GDM1 (cell line): ENCODE measurements at regions not wholly inside any gene's neighbourhood (a gene's known extent, or its start where the extent isn't known, plus 50 kb on each side); places are given as distances from the start of the nearest gene placed in this dataset.

Source experiments
- DNase-seq: peaks from one replicate; lab custom pipeline; 2025; lab: John Stamatoyannopoulos, UW

DNA sequence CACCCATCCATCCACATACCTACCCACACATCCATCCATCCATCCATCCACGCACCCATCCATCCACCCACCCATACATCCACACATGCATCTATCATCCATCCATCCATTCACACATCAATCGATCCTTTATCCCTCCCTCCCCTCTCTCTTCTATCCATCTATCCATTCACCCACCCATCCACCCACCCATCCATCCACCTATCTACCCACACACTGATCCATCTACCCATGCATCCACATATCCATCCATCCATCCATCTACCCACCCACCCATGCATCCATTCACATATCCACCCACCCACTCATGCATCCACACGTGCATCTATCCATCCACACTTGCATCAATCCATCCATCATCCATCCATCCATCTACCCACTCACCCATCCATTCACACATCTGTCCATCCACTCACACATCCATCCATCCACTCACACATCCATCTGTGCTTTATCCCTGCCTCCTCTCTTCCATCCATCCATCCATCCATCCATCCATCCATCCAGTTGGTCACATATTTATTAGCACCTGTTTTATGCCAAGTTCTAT lies 366.1 kb downstream of the CTTN start:
- DNase-seq, result no peak

GRCh38 chr11:70766901-70767300 lies 368.6 kb downstream of the CTTN start:
- DNase-seq, result no peak

- DNase-seq, result no peak
These were observed 370.2 kb downstream of the CTTN start for GRCh38 chr11:70768346-70769095.

DNA sequence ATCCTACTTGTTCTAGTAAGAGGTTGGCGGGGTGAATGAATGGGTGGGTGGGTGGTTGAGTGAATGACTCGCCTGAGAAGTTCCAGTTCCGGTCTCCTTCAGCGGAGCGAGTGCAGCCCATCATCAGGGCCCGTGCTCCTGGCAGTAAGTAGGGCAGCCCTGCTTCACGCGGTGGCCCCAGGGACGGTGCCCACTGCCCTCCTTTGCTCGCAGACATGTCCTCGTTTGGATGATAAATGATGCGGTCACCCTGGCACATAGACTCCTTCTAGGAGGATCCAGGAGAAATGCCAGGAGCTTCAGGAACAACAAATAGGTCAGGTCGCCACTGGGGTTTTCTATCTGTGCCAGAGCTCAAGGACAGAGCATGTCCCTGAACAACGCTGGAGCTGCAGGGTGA lies 370.8 kb downstream of the CTTN start:
- no peak for DNase-seq

DNA sequence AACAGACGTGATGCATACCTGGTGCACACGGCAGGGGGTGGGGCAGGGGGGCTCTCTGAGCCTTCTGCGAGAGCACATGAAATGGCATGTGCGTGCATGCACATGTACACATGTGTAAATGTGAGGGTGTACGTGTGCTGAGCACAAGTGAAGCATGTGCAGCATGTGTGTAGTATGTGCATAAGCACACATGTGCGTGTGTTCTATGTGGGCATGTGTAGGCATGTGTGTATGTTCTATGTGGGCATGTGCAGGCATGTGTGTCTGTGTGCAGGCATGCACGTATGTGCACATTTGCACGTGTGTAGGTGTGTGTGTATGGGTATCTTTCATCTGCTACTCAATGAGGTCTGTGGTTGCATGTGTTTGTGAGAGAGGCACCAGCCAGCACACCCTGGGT lies 371.2 kb downstream of the CTTN start:
- DNase-seq, result no peak

- no peak for DNase-seq
These were observed 373.0 kb downstream of the CTTN start for GRCh38 chr11:70771099-70771885.

- DNase-seq, result no peak
These were observed 374.6 kb downstream of the CTTN start for GRCh38 chr11:70772950-70773349.

GRCh38 chr11:70775386-70776075 lies 377.2 kb downstream of the CTTN start:
- no peak for DNase-seq

DNA sequence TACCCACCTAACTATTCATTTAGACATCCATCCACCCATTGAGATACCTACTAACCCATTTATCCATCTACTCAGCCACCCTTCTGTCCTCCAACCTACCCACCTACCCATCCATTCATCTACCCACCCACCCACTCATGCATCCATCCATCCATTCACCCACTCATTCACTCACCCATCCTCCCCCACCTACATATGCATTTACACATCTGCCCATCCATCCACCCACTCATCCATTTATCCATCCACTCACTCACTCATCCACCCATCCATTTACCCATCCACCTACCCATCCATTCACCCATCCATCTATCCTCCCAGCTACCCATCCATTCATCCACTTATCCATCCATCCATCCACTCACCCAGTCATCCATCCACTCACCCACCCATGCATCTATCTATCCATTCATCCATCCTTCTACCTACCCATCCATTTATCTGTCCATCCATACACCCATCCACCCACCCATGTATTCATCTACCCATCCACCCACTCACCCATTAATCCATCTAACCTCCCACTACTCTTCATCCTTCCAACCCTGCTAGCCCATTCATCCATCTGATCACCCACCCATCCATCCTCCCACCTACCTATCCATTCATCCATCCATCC lies 378.7 kb downstream of the CTTN start:
- no peak for DNase-seq

DNA sequence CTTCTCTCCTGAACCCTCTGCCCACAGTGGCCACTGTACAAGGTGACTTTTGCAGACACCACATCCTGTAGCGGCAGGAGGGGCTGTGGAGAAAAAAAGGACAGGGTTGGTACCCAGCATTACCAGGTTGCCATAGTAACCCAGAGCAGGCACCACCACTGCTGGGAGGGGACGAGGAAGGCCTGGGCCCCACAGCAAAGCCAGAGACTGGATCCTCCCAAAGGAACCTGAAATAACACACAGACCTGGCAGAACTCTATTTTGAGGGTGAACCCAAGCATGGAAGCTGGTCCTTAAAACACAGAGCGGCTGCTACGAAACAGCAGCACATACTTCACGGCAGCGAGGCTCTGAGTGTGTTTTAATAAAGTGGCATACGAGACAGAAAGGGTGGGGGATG lies 380.6 kb downstream of the CTTN start:
- DNase-seq, result no peak

DNA sequence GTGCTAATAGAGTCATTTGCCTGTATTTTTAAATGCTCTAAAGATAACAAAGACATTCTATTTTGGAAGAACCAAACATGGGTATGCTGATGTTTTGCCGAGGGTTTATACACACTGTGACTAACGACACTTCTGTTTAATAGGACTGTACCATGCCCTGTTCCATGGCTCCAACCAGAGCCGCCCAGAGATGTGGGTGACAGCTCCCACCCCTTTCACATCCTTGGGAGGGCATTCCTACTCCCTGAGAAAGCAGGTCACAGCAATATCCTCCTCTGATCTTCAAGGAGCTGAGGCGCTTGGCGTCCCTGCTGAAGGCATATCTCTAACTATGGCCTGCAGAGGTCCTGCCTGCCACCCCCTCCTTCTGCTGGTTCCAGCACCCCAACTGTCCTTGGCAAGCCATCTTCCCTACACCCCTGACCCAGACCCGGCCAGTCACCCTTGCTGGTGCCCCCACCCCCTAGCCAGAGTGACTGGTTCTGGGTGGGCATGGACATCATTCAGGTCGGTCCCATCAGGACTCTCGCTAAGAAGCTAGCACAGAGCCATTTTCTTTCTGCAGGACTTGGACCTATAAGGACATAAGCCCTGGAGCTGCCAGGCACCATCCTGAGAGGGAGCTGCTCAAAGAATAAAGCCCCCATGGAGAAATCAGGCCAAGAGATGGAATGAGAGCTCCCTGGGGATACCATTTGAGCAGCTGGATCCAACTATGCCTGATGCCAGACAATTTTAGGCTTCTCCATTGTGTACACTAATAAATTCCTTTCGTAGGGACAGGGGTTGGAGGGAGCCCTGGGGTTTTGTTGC lies 381.3 kb downstream of the CTTN start:
- no peak for DNase-seq

DNA sequence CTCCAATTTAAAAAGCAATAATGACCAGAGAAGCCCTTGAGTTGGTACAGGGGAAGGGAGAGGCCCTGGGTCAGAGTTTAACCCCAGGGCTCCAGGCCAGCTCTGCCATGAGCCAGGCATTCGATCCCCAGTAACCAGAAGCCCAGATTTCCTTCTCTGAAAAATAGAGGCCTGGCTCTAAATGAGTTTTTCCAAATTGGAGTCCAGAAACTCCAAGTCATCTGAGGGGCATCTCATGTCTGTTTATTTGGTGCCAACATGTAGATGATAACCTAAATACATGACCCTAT lies 381.9 kb downstream of the CTTN start:
- DNase-seq, result no peak

DNA sequence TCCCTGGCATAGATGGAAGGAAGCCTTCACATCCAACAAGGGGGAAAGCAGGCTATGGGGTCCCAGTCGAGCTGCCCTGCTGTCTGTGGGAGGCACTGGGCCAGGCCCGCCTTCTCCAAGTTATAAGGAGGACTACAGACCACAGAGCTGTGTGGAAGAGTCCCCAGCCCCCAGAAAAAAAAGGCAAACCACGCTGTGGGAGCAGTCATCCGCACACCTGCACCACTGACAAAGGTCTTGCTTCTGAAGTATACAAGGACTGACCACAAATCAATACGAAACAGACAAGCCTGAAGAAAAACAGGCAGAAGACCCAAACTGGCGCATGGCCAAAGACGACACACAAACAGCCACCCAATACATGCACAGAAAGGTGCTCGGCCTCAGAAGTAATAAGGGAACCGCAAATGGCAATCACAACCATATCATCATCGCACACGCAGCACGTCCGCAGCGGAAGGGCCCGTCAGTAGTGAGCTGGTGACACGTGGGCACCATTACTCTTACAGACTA lies 384.1 kb downstream of the CTTN start:
- DNase-seq, result no peak

GRCh38 chr11:70783356-70783755 lies 385.0 kb downstream of the CTTN start:
- no peak for DNase-seq

GRCh38 chr11:70783821-70784220 lies 385.5 kb downstream of the CTTN start:
- no peak for DNase-seq

DNA sequence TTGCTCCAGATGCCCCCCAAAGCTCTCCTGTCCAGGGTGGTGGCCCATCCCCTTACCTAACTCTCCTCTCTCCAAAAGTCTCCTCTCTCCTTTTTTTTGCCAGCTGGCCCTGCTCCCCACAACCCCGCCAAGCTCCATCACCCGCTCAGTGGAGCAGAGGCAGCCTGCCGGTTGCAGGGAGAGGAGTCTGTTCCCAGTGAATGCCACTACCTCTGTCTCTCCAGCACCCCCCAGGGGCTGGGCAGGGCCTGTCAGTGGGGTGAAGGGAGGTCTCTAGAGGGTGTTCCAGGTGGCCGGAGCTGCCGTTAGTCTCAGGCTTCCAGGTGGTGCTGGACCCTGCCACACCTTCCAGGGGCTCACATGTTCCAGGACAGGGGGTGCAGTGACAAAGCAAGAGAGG lies 387.0 kb downstream of the CTTN start:
- DNase-seq, result no peak

GRCh38 chr11:70786021-70786665 lies 387.8 kb downstream of the CTTN start:
- no peak for DNase-seq

- DNase-seq, result no peak
These were observed 390.1 kb downstream of the CTTN start for GRCh38 chr11:70788248-70789022.

- DNase-seq, result no peak
These were observed 392.5 kb downstream of the CTTN start for GRCh38 chr11:70790671-70791300.
